Skeletal muscle cell (primary cell): ENCODE measurements at regions not wholly inside any gene's neighbourhood (a gene's known extent, or its start where the extent isn't known, plus 50 kb on each side); places are given as distances from the start of the nearest gene placed in this dataset.
A peak's percentile ranks its signal among the peaks of the same experiment; 100 is the strongest.

Experiments
- DNase-seq: peaks from one replicate; pipeline ENCODE4 v3.0.0-alpha.2; 2010; ENCODE audit warnings: low read depth
- H3K4me3 ChIP-seq: 2 replicates; pipeline ENCODE4 v1.5.1; 2011; ENCODE audit warnings: low read depth, mild to moderate bottlenecking, control low read depth, low read length, moderate library complexity

GRCh38 chr20:11406877-11407276 lies 510.8 kb upstream of the BTBD3 start:
- no peak overlapping the region for H3K4me3 ChIP-seq
- DNase-seq = no peak

GRCh38 chr20:11409561-11409960 lies 508.1 kb upstream of the BTBD3 start:
- no peak for DNase-seq
- no peak overlapping the region for H3K4me3 ChIP-seq

GRCh38 chr20:11411765-11412164 lies 505.9 kb upstream of the BTBD3 start:
- no peak for DNase-seq
- no peak overlapping the region for H3K4me3 ChIP-seq

GRCh38 chr20:11426948-11427347 lies 490.7 kb upstream of the BTBD3 start:
- no peak overlapping the region for H3K4me3 ChIP-seq
- no peak for DNase-seq

- no peak for DNase-seq
- no peak overlapping the region for H3K4me3 ChIP-seq
Measured at GRCh38 chr20:11429168-11429567, 488.5 kb upstream of the BTBD3 start.

- no peak for DNase-seq
- no peak overlapping the region for H3K4me3 ChIP-seq
Measured at GRCh38 chr20:11429889-11430519, 487.7 kb upstream of the BTBD3 start.

- DNase-seq = no peak
Measured at GRCh38 chr20:11430652-11431051, 487.0 kb upstream of the BTBD3 start.

GRCh38 chr20:11431621-11432020 lies 486.1 kb upstream of the BTBD3 start:
- no peak overlapping the region for H3K4me3 ChIP-seq
- DNase-seq = no peak

More at GRCh38 chr20:11430652-11431051, 487.0 kb upstream of the BTBD3 start:
- no peak overlapping the region for H3K4me3 ChIP-seq

GRCh38 chr20:11432407-11432806 lies 485.3 kb upstream of the BTBD3 start:
- peak; percentile 94 for DNase-seq

GRCh38 chr20:11436113-11436905 lies 481.4 kb upstream of the BTBD3 start:
- no peak overlapping the region for H3K4me3 ChIP-seq
- DNase-seq = no peak

More at GRCh38 chr20:11432407-11432806, 485.3 kb upstream of the BTBD3 start:
- no peak overlapping the region for H3K4me3 ChIP-seq

GRCh38 chr20:11437090-11437489 lies 480.6 kb upstream of the BTBD3 start:
- no peak for DNase-seq
- H3K4me3 ChIP-seq = no peak overlapping the region

- DNase-seq = no peak
- H3K4me3 ChIP-seq = no peak overlapping the region
Measured at GRCh38 chr20:11437611-11438380, 479.9 kb upstream of the BTBD3 start.

GRCh38 chr20:11438412-11438811 lies 479.3 kb upstream of the BTBD3 start:
- H3K4me3 ChIP-seq = no peak overlapping the region
- DNase-seq = no peak

GRCh38 chr20:11443382-11444119 lies 474.1 kb upstream of the BTBD3 start:
- DNase-seq = no peak
- H3K4me3 ChIP-seq = no peak overlapping the region

GRCh38 chr20:11445161-11445560 lies 472.5 kb upstream of the BTBD3 start:
- H3K4me3 ChIP-seq = no peak overlapping the region
- DNase-seq = no peak

GRCh38 chr20:11445891-11446290 lies 471.8 kb upstream of the BTBD3 start:
- no peak overlapping the region for H3K4me3 ChIP-seq
- no peak for DNase-seq

GRCh38 chr20:11447371-11448100 lies 470.2 kb upstream of the BTBD3 start:
- H3K4me3 ChIP-seq = no peak overlapping the region
- no peak for DNase-seq

- H3K4me3 ChIP-seq = no peak overlapping the region
- DNase-seq = no peak
Measured at GRCh38 chr20:11448554-11448953, 469.1 kb upstream of the BTBD3 start.

- no peak overlapping the region for H3K4me3 ChIP-seq
- DNase-seq = no peak
Measured at GRCh38 chr20:11451793-11452291, 465.9 kb upstream of the BTBD3 start.
